HG02943 (cell line): ENCODE measurements at regions not wholly inside any gene's neighbourhood (a gene's known extent, or its start where the extent isn't known, plus 50 kb on each side); places are given as distances from the start of the nearest gene placed in this dataset.

Experiments used
- ATAC-seq: cut with Tn5 transposase; IDR thresholded peaks from one replicate; pipeline ENCODE4 v1.9.1; 2021; ENCODE audit warnings: mild to moderate bottlenecking, low read depth, moderate library complexity; ENCODE audit not compliant: unreplicated experiment

DNA sequence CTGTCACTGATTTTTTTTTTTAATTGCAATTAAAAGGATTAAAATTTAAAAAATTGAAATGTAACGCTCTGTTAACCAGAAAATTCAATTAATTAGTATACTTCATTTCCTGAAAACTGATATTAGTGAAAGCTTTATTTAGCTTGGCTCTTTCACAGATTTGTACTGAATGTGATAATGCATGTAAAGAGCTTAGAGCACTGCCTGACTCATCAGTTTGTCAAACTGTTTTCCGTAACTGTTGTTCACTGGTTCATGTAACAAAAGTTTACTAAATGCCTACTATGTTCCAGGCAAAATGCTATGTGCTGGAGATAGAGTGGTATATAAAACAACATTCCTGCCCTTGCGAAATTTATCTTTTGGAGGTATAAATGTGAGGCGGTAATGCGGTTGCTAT is 471.7 kb downstream of the SH2D1A start:
- no peak for ATAC-seq

DNA sequence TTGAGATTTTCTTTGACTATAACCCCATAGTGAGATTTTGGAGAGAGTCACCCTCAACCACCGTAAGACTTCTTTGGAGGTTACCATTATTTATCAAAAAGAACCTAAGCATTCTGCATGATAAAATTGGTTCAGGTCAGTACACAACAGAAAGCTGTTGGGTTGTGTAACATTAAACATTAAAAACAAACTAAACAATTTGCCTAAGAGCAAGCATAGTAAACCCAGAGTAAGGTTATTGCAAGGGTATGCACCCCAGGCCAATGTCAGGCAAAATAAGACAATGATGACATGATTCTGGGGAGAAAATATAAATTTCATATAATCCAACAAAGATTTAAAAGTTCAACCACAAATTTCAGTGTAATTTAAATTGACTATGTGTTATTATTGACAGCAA is 472.4 kb downstream of the SH2D1A start:
- ATAC-seq, result no peak

DNA sequence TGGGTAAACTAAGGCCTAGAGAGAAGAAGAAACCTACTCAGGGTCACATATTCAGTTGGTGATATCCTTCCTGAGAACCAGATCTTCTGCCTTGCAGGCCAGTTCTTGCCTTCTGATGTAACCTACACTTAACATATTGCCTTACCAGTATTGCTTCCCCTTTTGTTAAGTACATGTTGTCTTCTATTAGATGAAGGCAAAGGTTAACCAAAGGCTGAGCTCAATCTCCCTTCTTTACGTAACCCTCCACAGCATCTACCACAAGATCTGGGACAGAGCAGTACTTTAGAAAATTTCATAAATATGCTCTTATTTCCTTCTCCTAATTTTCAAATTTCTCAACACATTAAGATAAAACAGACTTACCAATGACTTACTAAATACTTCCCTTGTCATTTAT is 474.4 kb downstream of the SH2D1A start:
- ATAC-seq, result no peak

DNA sequence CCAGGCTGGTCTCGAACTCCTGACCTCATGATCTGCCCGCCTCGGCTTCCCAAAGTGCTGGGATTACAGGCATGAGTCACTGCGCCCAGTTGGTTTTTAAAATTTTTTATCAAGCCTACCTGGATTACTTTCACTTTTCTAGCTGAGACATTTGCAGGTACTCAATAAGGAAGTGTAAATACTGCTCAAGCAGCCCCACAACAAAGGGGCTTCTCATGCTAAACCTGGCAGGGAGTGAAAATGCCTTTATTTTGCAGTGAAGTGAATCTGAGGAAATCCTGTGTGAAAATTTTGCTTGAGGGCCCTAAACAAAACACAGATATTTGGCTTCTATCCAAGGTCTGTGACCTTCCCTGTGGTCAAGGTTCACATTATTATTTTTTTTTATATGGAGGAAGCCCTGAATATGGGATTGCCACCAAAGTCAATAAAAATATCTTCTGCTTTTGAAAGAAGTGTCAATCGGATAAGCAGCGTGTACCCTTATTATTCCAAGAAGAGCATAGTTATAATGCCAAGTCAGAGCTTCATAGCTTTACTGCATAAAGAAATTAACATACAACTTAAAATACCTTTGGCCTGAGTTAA is 481.0 kb downstream of the SH2D1A start:
- ATAC-seq, result no peak

DNA sequence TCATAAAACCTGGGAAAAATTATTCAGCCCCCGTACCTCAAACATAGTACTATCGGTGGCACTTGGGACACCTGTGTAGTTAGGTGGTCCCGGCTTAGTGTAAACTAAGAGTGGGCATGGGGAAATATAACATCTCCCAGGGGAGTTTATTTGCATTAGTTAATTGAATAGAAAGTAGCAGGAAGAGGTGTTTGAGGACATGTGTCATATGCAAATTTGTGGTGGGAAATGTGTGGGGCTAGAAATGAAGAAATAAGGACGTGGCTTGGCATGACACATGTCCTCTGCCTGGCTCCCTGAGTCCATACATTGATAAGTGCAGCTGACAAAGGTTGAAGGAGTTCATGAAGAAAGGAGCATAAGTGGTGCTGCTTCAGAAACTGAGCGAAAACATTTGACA is 483.6 kb downstream of the SH2D1A start:
- no peak for ATAC-seq

DNA sequence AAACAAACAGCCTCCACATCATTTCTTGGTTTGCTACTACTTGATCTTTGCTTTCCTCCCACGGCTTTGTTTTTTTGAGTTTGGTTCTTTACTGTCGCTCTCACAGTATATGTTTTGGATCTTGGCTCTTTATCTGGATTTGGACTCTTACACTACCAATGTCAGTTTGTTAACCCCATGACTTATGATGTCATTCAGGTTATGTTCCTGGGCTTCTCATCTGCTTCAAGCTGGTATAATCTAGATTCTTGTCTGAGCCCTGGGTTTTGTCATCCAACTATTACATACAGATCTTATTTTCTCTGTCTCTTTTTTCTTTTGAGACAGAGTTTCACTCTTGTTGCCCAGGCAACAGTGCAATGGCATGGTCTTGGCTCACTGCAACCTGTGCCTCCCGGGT is 482.9 kb upstream of the TEX13C start:
- no peak for ATAC-seq

DNA sequence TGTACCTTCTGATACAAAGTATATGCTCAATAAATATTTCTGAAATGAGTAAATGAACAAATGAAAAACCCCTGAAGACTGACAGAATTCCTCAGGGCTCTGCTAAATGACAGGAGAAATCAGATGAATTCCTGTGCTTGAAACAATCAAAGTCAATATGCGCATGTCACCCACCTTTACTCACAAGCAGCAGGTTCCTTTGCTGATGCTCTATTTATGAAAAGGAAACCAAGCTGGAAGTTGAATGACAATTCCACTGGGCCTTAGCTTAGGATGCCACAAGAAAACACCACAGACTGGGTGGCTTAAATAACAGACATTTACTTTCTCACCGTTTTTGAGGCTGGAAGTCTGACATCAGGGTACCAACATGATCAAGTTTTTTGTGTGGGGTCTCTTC is 477.5 kb upstream of the TEX13C start:
- ATAC-seq, result no peak

DNA sequence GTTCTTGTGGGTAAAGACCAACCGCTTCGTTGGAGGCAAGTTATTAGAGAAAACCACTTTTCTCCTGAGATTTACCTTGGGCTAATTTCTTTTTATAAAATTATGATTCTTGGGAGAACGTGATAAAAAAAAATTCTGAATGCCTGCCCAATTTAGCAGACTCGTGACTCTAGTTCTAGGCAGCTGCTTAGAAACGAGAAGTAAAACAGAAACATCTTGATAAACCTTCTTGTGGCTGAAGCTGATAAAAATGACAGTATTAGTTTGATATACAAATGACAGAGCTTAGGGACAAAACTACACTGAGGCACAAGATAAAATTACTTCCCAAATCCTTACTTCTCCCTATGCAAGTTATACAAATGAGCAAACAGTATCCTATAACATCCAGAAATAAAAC is 458.9 kb upstream of the TEX13C start:
- ATAC-seq, result no peak

DNA sequence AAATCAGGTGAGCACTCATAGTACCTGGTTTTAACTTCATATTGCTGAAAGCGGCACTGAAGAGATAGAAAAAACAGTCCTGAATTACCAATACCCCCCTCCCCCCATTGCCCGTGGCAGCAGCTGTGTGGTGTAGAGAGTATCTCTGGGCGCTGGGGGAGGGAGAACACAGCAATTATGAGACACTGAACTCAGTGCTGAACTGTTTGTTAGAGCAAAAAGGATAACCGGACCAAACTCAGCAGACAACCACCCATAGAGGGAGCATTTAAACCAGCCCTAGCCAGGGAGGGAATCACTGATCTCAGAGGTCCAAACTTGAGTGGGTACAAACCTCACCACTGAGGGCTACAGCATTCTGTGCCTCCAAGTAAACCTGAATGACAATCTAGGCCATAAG is 457.4 kb upstream of the TEX13C start:
- no peak for ATAC-seq

DNA sequence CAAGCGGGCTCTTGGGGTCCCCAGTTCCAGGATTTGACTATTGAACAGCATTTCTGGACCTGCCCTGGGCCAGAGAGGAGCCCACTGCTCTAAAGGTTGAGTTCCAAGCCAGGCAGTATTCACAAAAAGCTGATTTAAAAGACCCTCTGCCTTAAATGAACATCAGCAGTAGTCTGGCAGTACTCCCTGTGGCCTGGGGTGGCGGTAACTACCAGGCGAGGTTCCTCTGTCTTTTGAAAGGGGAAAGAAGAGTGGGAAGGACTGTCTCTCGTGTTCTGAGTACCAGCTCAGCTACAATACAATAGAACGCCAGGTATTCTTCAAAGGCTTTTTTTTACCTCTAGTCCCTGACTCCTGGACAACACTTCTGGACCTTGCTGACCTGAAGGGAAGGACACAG is 456.4 kb upstream of the TEX13C start:
- no peak for ATAC-seq

DNA sequence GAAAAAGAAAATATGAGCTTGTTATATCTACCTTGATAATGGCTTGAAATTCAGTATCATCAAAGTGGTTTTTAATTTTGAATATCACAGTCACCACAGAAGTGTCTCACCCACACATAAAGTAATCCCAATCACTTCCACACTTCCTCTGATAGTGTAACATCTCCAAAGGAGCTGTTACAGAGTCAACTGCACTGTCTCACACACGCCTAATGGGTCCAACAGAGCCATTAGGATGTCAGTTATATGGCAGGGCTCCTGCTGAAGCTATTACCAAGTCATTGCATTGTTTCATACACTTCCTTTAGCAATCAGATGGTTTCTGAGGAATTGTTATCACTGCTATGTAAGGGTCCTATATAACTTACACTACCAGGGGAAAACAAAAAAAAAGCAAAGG is 432.1 kb upstream of the TEX13C start:
- ATAC-seq, result no peak

DNA sequence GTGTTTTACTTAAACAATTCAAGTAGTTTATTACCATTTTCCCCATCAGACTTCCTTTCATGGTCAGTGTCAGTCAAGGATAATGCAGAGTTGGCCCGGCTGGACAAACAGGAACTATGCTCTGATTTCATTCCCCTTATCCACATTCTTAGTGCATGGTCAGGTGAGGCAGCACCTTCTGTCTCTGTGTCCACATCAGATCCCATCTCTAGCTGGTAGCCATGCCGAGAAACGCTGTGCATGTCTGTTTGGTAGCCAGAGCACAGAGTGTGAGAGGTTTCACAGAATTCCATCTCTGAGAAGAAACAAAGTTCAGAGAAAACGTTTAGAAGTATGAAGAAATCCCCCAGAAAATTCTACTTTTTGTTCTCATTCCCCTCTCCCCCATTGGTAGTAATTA is 423.7 kb upstream of the TEX13C start:
- ATAC-seq, result no peak

DNA sequence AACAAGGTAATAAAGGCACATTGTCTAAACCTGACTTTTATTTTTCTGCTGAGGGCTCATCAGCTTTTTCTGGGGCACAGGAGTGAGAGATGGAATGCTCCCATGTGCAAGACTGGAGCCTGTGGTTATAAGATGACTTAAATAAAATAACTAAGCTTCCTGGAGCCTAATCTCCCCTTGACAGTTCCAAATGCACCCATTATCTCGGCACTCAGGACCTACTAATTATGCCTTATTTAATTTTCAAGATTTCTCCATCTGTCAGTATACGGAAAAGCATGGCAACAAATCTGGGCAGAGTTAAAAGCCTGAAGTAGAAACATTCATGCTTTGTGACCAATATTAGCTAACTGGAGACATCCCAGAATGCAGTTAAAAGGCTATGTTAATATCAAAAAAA is 416.7 kb upstream of the TEX13C start:
- ATAC-seq, result no peak

DNA sequence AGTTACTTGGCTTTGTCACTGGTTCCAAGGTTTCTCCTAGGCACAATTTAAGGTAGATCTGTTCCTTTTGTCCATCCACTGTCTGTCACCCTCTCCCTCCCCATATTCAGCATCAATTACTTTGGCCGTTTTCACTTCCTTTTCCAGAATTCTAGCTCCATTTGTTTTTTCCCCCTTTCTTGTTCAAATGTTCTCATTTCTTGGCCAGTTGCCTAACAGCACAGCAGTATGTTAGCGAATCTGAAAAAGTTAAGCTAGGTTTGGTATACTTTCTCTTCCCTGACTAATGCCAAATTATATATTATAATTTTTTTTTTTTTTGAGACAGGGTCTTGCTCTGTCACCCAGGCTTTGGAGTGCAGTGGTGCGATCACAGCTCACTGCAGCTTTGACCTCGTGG is 409.1 kb upstream of the TEX13C start:
- ATAC-seq, result no peak

DNA sequence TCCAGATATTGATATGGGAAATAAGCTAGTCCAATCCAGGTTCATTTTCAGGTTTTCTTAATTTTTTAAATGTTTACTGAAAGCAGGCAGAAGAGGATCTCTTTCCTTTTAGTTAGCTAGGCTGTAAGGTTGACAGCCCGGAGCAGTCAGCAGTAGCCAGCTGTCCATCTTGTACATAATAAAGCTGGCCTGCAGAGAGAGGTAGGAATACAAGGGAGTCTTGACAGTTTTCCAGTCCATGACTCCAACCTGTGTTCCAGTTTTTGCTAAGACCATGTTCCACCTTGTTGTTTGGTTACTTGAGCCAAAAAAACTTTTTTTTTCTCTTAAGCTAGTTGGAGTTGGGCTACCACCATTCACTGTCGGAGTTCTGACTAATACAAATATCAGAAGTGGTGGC is 402.7 kb upstream of the TEX13C start:
- no peak for ATAC-seq

DNA sequence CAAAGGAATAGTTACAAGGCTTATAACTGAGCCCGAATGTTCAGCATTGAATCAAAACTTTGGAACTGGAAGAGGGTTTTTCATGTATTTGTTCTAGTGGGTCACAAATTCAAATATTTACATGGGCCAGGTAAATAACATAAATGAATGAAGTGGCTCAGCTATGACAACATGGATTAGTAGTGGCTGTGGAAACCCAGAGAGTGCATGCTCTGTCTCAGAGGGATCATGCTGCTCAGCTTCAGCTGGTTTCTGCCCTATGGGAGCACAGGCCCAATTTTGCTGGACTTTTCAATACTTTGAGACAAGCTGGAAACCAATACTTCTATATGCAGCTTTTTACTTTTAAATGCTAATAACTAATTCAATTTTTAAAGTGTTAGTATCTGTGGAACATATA is 394.0 kb upstream of the TEX13C start:
- no peak for ATAC-seq

DNA sequence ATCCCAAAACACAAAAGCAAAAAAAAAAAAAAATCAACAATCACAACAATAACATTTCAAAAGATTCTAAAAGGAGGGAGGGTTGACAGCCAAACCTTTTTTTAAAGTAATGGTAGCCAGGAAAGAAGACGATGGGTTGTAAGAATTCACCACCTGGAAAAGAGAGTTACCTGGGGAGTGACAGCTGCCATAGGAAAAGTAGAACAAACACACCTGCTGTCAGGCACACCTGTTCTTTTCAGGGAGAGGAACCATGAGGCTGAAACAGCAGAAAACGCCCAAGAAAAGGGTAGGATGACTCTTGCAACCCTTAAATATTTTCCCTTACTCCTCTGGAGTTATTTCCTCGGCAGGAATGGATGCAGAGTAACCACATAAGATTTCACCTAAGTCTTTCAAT is 388.4 kb upstream of the TEX13C start:
- no peak for ATAC-seq

DNA sequence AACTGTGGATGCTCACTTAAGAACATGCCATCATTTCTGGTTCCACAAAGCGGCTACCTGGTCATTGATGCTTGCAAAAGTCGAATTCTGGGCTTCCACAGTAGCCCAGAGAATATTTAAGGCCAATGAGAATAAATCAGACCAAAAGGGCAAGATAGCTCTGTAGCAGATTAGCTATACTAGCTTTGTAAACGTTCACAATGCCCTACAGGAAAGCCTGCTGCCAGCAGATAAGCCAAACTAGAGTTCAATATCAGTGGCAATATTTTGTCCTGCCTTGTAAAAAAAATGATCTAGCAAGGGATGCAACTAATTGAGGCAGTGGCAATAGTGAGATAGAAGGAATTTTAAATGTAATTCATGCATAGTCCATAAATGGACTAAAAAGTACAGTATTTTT is 387.7 kb upstream of the TEX13C start:
- ATAC-seq, result no peak

DNA sequence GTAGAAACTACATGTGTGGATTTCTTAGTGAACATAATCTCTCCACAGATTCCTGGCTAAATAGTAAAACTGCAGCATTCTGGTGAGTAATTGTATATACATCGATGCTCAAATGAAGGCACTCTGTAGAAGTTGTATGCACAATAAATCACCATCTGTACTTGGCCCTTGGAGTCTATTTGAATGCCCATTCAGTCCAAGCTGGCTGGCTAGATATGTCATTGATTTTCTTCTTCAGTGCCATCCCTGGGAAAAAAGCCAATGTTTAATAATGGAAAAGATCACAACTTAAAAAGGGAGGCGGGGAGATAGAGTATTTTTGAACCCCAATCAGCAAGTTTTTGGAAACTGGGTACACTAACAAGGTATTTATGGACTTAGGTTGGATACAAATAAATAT is 381.0 kb upstream of the TEX13C start:
- ATAC-seq, result no peak

DNA sequence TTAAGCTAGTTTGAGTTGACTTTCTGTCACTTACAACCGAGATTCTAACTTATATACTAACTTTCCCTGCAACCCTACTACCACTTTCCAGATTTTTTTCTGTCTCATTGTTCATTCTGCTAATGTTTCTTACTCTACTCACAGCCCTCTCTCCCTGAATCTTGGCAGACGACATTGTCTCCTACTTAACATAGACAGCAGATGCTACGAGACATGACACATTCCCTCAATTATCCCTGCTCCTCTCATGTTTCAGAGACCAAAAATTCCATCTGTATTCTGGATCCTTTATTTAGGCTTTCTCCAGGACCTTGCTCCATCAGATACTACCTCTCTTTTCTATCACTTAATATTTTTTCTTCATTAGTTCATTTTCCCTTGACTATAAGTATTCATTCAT is 379.1 kb upstream of the TEX13C start:
- no peak for ATAC-seq

DNA sequence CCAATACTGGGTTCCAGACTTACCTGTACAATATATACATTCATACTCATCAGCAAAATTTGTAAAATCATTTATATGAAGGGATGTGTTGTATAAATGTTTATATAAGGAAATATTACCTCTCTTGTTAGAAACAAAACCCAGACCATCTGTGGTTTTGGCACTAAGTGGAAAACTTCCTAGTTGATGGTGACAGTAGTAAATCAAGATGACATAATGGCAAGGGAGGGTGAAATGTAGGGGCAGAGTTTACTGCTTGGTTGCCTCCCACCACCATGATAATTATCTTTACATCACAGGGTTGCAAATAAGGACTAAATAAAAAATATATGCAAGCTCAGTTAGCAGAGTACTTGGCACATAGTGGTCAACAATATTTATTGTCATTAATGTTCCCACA is 365.3 kb upstream of the TEX13C start:
- no peak for ATAC-seq

DNA sequence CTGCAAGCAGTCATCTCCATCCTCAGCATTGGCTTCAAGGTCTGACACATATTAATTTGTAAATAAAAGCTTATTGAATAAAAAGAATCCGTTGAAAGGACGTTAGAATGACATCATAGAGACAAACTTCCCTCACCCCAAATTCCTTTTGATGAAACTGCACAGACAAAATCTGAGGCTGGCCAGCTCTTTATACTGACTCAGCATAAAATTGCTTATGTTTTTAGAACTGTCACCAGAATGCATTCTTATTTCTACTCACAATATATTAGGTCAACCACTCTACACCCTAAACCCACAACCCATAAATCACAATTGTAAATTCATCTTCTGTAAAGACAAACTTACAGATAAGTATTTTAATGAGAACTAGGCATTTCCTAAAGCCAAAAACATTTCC is 359.2 kb upstream of the TEX13C start:
- ATAC-seq, result no peak

DNA sequence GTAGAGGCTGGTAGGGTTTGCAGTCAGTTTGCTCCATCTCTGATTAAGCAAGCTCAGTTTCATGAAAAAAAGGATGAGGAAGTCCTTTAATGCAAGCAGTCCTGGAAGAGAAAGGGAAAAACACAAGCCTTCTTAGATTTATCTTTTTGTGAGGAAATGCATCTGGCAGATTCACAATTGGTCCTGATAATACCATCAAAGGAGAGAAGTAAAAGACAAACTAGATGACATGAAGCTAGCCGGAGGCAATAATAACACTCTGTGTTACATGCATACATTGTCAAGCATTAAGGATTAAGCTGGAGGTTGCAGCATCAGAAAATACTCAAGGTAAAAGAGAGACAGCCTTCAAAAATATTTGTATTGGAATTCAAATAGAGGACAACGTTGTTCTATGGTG is 356.0 kb upstream of the TEX13C start, which contains the start of gene TENM1:
TSS of gene TENM1 (minus strand) at position 101 of the 400 bp plus-strand sequence.
- ATAC-seq, result no peak
